ENCODE measurements at regions not wholly inside any gene's neighbourhood (a gene's known extent, or its start where the extent isn't known, plus 50 kb on each side); places are given as distances from the start of the nearest gene placed in this dataset.
"Not testable (repeated sequence)": the region's sequence is repeated elsewhere in the genome, so short reads cannot be mapped to it uniquely, and the experiment has no call there.

- Mint-ChIP-seq H3K27me3 (no peaks in the 10 kb centered on the region), H3K4me3 (no peak overlapping the region)
Observed at GRCh38 chr14:82667006-82667405, 1133.4 kb upstream of the SEL1L start.

DNA sequence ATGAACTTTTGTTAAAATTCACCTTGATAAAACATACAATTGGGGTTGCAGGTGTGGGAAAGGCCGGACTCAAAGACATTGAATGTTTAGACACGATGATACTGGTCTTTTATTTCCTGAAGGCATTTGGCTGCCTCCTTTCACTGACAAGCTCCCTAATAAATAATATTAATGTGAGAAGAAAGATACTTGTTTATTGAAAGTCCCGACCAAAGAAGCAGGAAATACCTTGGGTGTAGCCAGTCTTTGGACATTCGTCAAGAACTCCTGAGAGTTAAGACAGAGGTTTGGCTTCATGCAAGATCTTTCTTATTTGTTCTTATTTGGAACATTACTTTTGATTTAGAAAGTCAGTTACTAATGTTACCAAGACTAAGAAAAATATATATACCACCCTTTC lies 1133.8 kb upstream of the SEL1L start:
- Mint-ChIP-seq H3K4me1 (no peaks in the 10 kb centered on the region), H3K27ac (no peak overlapping the region), H3K27me3 (no peaks in the 10 kb centered on the region), H3K9me3 (peaks cover 3% of the 10 kb centered on the region), H3K36me3 (no peaks in the 10 kb centered on the region), H3K4me3 (no peak overlapping the region)
- ATAC-seq = no peak

More at GRCh38 chr14:82667006-82667405, 1133.4 kb upstream of the SEL1L start:
- H3K27ac Mint-ChIP-seq = no peak overlapping the region
- H3K9me3 Mint-ChIP-seq = peaks cover 3% of the 10 kb centered on the region
- no peaks in the 10 kb centered on the region for H3K4me1 Mint-ChIP-seq
- ATAC-seq = no peak
- H3K36me3 Mint-ChIP-seq = no peaks in the 10 kb centered on the region

DNA sequence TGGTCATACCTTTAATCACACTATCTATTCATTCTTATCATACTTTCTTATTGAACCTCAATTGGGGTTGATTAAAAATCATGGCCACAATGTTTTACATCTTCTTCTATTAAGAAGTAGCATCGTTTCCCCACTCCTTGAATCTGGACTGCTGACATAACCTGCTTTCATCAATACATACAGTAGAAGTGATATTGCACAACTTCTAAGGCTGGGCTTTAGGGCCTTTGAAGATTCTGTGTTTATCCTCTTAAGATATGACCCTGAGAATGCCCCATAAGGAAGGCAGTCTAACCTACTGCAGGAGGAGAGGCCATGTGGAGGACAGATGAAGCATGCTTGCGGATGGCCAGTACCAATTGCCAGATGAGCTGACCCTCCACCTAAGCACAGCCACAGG lies 1142.8 kb upstream of the SEL1L start:
- Mint-ChIP-seq H3K4me1 (no peaks in the 10 kb centered on the region), H3K36me3 (no peaks in the 10 kb centered on the region), H3K9me3 (peaks cover 6% of the 10 kb centered on the region), H3K4me3 (no peak overlapping the region), H3K27me3 (no peaks in the 10 kb centered on the region), H3K27ac (no peak overlapping the region)
- no peak for ATAC-seq

DNA sequence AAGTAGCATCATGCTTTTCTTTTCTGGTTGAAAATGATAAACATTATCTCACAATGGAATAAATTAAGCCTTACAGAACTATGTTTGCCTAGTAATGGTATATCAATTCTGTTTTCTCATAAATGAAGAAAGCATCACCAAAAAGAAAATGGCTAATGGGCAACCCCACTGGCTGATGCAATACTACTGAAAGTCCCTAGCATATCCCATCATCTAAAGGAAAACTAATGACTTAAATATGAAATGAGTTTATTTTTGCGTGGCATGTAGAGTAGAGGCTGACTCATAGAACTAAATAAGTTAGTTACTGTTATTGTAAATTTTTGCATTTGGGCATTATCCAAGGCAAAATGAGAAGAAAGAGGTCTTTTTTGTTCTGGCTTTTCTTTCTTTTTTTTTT lies 1156.3 kb upstream of the SEL1L start:
- no peaks in the 10 kb centered on the region for H3K4me1 Mint-ChIP-seq
- no peak overlapping the region for H3K27ac Mint-ChIP-seq
- no peak overlapping the region for H3K4me3 Mint-ChIP-seq
- no peaks in the 10 kb centered on the region for H3K27me3 Mint-ChIP-seq
- no peaks in the 10 kb centered on the region for H3K36me3 Mint-ChIP-seq
- no peak for ATAC-seq
- H3K9me3 Mint-ChIP-seq = peaks cover 9% of the 10 kb centered on the region

DNA sequence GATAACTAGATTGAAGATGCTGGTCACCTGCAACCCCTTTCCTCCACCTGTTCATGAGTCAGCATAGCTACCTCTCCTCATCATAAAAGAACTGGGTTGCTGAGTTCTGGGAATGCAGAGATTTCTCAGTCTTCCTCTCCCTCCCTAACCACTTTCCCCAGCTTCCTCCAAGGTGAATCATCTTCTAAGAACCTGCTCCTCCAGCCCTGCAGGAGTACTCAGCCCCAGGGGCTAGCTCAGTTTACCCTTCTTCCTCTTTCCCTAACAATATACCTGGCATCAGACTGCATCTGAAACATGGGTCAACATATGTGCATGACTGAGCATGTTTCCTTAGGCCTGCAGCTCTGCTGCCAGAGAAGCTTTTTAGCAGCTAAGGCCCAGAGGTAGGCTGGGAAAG lies 1157.5 kb upstream of the SEL1L start:
- not testable (repeated sequence) for H3K27me3 Mint-ChIP-seq, H3K4me1 Mint-ChIP-seq, ATAC-seq, H3K9me3 Mint-ChIP-seq, H3K4me3 Mint-ChIP-seq, H3K36me3 Mint-ChIP-seq, H3K27ac Mint-ChIP-seq

DNA sequence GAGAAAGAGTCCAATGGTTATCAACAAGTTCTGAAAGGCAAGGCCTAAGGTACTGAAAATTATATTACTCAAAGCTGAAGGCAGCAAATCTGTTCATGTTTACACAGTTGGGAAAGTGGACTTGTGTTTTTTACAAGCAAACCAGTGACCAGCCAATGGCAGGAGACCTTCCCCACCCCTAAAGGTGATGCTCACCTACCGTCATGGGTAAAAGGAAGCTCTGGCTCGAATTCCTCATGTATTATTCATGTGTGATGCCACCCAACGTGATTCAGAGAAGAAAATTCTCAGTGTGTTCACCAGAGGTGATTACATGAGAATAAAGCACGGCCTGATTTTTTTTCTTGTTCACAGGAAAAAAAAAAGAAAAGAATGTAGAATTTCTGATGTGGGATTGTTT lies 1161.2 kb upstream of the SEL1L start:
- Mint-ChIP-seq H3K4me1 (no peaks in the 10 kb centered on the region), H3K27me3 (no peaks in the 10 kb centered on the region), H3K9me3 (peaks cover 7% of the 10 kb centered on the region), H3K27ac (no peak overlapping the region), H3K4me3 (no peak overlapping the region), H3K36me3 (no peaks in the 10 kb centered on the region)
- ATAC-seq = no peak

DNA sequence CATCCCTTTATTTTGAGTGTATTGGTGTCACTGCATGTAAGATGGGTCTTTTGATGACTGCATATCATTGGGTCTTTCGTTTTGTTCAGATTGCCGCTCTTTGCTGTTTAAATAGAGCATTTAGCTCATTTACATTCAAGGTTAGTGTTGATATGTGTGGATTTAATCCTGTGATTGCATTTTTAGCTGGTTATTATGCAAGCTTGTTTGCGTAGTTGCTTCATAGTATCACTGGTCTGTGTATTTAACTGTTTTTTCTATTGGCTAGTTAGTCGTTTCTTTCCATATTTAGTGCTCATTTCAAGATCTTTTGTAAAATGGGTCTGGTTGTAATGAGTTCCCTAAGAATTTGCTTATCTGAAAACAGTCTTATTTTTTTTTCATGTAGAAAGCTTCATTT lies 1170.6 kb upstream of the SEL1L start:
- Mint-ChIP-seq H3K4me3 (no peak overlapping the region), H3K27ac (no peak overlapping the region), H3K27me3 (no peaks in the 10 kb centered on the region), H3K9me3 (peaks cover 15% of the 10 kb centered on the region), H3K36me3 (no peaks in the 10 kb centered on the region), H3K4me1 (no peaks in the 10 kb centered on the region)
- ATAC-seq = no peak

DNA sequence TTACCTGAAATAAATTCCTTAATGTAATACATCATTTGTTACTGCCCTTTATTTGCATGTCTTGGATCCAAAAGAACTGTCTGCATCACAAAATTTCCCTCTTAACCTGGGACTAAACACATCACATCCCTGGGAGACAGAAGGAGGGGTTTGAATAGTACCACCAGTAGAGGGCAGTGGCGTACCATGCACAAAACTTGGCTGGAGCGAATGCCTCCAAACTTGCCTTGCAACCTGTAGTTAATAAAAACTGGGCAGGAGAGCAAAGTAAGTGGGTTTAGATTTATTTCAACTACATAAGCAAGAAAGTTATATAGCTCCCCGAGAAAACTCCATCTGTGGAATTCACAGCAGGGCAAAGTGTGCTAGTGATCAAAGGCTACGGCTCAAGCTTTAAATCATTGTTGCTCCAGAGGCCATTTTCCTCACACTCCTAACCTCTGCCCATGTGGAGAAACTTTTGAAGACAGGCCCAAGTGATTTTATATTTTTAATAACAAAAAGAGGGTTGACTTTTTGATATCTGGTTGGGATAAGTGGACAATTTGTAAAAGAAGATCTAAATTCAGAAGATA lies 1176.7 kb upstream of the SEL1L start:
- no peak for ATAC-seq
- Mint-ChIP-seq H3K27ac (no peak overlapping the region), H3K27me3 (no peaks in the 10 kb centered on the region), H3K4me1 (no peaks in the 10 kb centered on the region), H3K9me3 (no peaks in the 10 kb centered on the region), H3K4me3 (no peak overlapping the region), H3K36me3 (no peaks in the 10 kb centered on the region)

- no peak overlapping the region for H3K4me3 Mint-ChIP-seq
- H3K27ac Mint-ChIP-seq = no peak overlapping the region
- no peak for ATAC-seq
- no peaks in the 10 kb centered on the region for H3K36me3 Mint-ChIP-seq
- H3K27me3 Mint-ChIP-seq = no peaks in the 10 kb centered on the region
- peaks cover 9% of the 10 kb centered on the region for H3K9me3 Mint-ChIP-seq
- no peaks in the 10 kb centered on the region for H3K4me1 Mint-ChIP-seq
Observed at GRCh38 chr14:82719617-82720016, 1186.0 kb upstream of the SEL1L start.

DNA sequence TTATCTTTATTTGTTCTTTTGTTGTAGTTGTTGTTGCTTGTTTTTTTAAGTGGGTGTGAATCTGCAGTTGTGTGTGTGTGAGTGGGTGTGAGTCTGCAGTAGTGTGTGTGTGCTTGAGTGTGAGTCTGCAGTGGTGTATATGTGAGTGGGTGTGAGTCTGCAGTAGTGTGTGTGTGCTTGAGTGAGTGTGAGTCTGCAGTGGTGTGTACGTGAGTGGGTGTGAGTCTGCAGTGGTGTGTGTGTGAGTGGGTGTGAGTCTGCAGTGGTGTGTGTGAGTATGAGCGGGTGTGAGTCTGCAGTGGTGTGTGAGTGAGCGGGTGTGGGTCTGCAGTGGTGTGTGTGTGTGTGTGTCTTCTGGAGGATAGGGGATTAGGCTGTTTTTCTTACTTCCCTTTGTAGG lies 1186.8 kb upstream of the SEL1L start:
- no peak for ATAC-seq
- Mint-ChIP-seq H3K9me3 (peaks cover 14% of the 10 kb centered on the region), H3K4me3 (no peak overlapping the region), H3K36me3 (no peaks in the 10 kb centered on the region), H3K4me1 (no peaks in the 10 kb centered on the region), H3K27me3 (no peaks in the 10 kb centered on the region), H3K27ac (no peak overlapping the region)

- Mint-ChIP-seq H3K9me3 (peaks cover 12% of the 10 kb centered on the region), H3K27me3 (no peaks in the 10 kb centered on the region)
Observed at GRCh38 chr14:82720946-82721345, 1187.3 kb upstream of the SEL1L start.

DNA sequence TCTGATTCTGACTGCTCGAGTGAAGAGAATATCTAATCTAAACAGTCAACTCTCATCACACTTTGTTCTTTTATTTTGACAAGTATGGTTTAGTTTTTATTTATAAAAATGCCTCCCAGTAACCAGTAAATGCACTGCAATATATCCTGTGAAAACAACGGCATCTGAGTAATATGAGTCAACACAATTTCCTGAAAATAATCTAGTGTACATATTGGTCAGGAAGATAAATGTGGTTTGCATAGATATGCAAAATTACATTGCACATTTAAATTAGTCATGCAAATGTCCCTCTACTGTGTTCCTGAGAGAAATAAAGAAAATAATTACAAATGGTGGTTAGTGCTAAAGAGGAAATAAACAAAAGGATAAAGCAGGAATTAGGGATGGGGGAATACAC lies 1190.7 kb upstream of the SEL1L start:
- H3K4me3 Mint-ChIP-seq = no peak overlapping the region

More at GRCh38 chr14:82720946-82721345, 1187.3 kb upstream of the SEL1L start:
- H3K36me3 Mint-ChIP-seq = no peaks in the 10 kb centered on the region
- no peak overlapping the region for H3K27ac Mint-ChIP-seq
- no peak for ATAC-seq
- no peak overlapping the region for H3K4me3 Mint-ChIP-seq
- H3K4me1 Mint-ChIP-seq = no peaks in the 10 kb centered on the region

DNA sequence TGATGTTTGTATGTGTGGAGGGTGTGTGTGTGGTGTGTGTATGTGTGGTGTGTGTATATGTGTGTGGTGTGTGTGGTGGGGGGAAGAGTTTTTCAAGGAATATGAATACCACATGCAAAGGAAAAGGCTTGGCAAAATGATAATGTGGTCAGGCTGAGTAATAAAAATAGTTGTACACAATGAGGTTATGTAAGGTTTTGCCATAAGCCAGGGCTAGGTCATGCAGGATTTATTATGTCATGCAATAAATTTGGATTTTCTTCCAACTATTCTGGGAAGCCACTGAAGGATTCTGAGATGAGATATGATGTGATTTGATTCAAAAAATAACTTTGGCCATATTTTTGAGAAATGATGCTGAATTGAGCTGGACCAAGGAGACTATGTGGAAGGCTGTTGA lies 1191.6 kb upstream of the SEL1L start:
- Mint-ChIP-seq H3K36me3 (no peaks in the 10 kb centered on the region), H3K9me3 (peaks cover 12% of the 10 kb centered on the region), H3K27me3 (no peaks in the 10 kb centered on the region), H3K4me1 (no peaks in the 10 kb centered on the region), H3K4me3 (no peak overlapping the region), H3K27ac (no peak overlapping the region)
- ATAC-seq = no peak

More for the DNA sequence above, 1190.7 kb upstream of the SEL1L start:
- H3K27me3 Mint-ChIP-seq = no peaks in the 10 kb centered on the region
- H3K36me3 Mint-ChIP-seq = no peaks in the 10 kb centered on the region
- no peaks in the 10 kb centered on the region for H3K4me1 Mint-ChIP-seq
- no peak for ATAC-seq
- peaks cover 12% of the 10 kb centered on the region for H3K9me3 Mint-ChIP-seq
- no peak overlapping the region for H3K27ac Mint-ChIP-seq

GRCh38 chr14:82731526-82731925 lies 1197.9 kb upstream of the SEL1L start:
- Mint-ChIP-seq H3K4me1 (no peaks in the 10 kb centered on the region), H3K27ac (no peak overlapping the region), H3K36me3 (no peaks in the 10 kb centered on the region), H3K27me3 (no peaks in the 10 kb centered on the region), H3K4me3 (no peak overlapping the region), H3K9me3 (peaks cover 7% of the 10 kb centered on the region)
- no peak for ATAC-seq

GRCh38 chr14:82740547-82740946 lies 1206.9 kb upstream of the SEL1L start:
- Mint-ChIP-seq H3K36me3 (no peaks in the 10 kb centered on the region), H3K4me3 (no peak overlapping the region), H3K9me3 (peaks cover 9% of the 10 kb centered on the region), H3K4me1 (no peaks in the 10 kb centered on the region), H3K27me3 (no peaks in the 10 kb centered on the region), H3K27ac (no peak overlapping the region)
- ATAC-seq = no peak

DNA sequence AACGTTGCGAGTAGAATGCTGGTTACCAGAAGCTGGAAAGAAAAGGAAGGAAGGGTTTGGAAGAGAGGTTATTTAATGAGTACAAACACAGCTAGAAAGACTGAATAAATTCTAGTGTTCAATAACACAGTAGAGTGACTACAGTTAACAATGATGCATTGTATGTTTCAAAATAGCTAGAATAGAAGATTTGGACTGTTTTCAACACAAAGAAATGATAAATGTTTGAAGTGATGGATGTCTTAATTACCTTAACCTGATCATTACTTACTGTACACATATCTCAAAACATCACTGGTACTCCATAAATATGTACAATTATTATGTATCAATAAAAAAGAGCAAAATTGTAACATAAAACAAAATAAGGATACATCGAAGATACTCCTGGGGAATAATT lies 1221.8 kb upstream of the SEL1L start:
- no peaks in the 10 kb centered on the region for H3K4me1 Mint-ChIP-seq
- H3K9me3 Mint-ChIP-seq = peaks cover 9% of the 10 kb centered on the region
- H3K4me3 Mint-ChIP-seq = no peak overlapping the region
- H3K36me3 Mint-ChIP-seq = no peaks in the 10 kb centered on the region
- ATAC-seq = no peak
- H3K27me3 Mint-ChIP-seq = no peaks in the 10 kb centered on the region
- H3K27ac Mint-ChIP-seq = no peak overlapping the region

DNA sequence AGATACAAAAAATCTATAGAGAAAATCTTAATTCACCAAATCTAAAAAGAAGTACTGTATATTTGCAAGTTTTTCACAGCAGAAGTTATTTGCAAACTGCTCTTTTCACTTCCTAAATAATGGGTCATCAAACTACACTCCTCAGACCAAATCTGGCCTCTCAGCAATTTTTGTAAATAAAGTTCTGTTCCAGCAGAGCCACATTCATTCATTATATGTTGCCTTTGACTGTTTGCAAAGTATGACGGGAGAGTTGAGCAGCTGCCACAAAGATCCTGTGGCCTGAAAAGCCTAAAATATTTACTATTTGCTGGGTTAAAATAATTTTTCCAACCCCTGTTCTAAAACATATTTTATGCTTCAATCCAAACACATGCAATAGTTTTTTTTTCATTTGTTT lies 1222.3 kb upstream of the SEL1L start:
- Mint-ChIP-seq H3K4me1 (no peaks in the 10 kb centered on the region), H3K27me3 (no peaks in the 10 kb centered on the region), H3K4me3 (no peak overlapping the region), H3K36me3 (no peaks in the 10 kb centered on the region), H3K27ac (no peak overlapping the region), H3K9me3 (peaks cover 9% of the 10 kb centered on the region)
- no peak for ATAC-seq

Measured in stimulated activated memory B cell treated with anti-CD40 and anti-IgM and Interleukin-4, amounts not matched to agents 10 μg/mL and 1 μg/mL and 100 μg/mL, for 72 hours (primary cell).